Astrocyte of the spinal cord (primary cell): ENCODE measurements at regions not wholly inside any gene's neighbourhood (a gene's known extent, or its start where the extent isn't known, plus 50 kb on each side); places are given as distances from the start of the nearest gene placed in this dataset.

Experiments
- DNase-seq: peaks from one replicate; pipeline ENCODE4 v3.0.0; 2011; ENCODE audit warnings: low read depth, low spot score
- H3K4me3 ChIP-seq: 2 replicates; pipeline ENCODE4 v1.5.1; 2011; ENCODE audit warnings: low read depth, mild to moderate bottlenecking, low read length, moderate library complexity
- CTCF ChIP-seq: IDR thresholded peaks from 2 replicates; pipeline ENCODE4 v1.5.1; 2012; ENCODE audit warnings: low read depth, mild to moderate bottlenecking, low read length, inconsistent platforms
- in situ Hi-C: cut with HindIII; loops from 2 replicates; pipeline ENCODE4 v1.10.0; 2017; ENCODE audit warnings: low sequenced_read_pairs

- in situ Hi-C loops = no loop called here
- no peak for TF ChIP-seq CTCF
- no peak for DNase-seq
- H3K4me3 ChIP-seq = no peak overlapping the region
Measured at GRCh38 chr16:7167626-7168025, 165.0 kb upstream of the RBFOX1 start.

GRCh38 chr16:7161891-7162290 lies 170.8 kb upstream of the RBFOX1 start:
- no peak for DNase-seq
- no peak for TF ChIP-seq CTCF
- in situ Hi-C loops = no loop called here
- no peak overlapping the region for H3K4me3 ChIP-seq

- H3K4me3 ChIP-seq = no peak overlapping the region
Measured at GRCh38 chr16:7160093-7160492, 172.6 kb upstream of the RBFOX1 start.

GRCh38 chr16:7158481-7158880 lies 174.2 kb upstream of the RBFOX1 start:
- no peak for TF ChIP-seq CTCF
- in situ Hi-C loops = no loop called here

More at GRCh38 chr16:7160093-7160492, 172.6 kb upstream of the RBFOX1 start:
- DNase-seq = no peak
- TF ChIP-seq CTCF = no peak
- in situ Hi-C loops = no loop called here

GRCh38 chr16:7150230-7150629 lies 182.4 kb upstream of the RBFOX1 start:
- TF ChIP-seq CTCF = no peak
- in situ Hi-C loops = no loop called here
- DNase-seq = no peak
- H3K4me3 ChIP-seq = no peak overlapping the region

More at GRCh38 chr16:7158481-7158880, 174.2 kb upstream of the RBFOX1 start:
- no peak for DNase-seq
- H3K4me3 ChIP-seq = no peak overlapping the region

- H3K4me3 ChIP-seq = no peak overlapping the region
- TF ChIP-seq CTCF = no peak
- in situ Hi-C loops = no loop called here
- DNase-seq = no peak
Measured at GRCh38 chr16:7148606-7149005, 184.0 kb upstream of the RBFOX1 start.

- no peak overlapping the region for H3K4me3 ChIP-seq
- in situ Hi-C loops = no loop called here
- DNase-seq = no peak
- no peak for TF ChIP-seq CTCF
Measured at GRCh38 chr16:7140899-7141298, 191.7 kb upstream of the RBFOX1 start.
